ENCODE measurements at regions not wholly inside any gene's neighbourhood (a gene's known extent, or its start where the extent isn't known, plus 50 kb on each side); places are given as distances from the start of the nearest gene placed in this dataset.

GRCh38 chr2:11012131-11012693, 100.5 kb downstream of the KCNF1 start:
- in situ Hi-C loops (cut with HindIII; ENCODE audit: low sequenced_read_pairs), result no loop called here

DNA sequence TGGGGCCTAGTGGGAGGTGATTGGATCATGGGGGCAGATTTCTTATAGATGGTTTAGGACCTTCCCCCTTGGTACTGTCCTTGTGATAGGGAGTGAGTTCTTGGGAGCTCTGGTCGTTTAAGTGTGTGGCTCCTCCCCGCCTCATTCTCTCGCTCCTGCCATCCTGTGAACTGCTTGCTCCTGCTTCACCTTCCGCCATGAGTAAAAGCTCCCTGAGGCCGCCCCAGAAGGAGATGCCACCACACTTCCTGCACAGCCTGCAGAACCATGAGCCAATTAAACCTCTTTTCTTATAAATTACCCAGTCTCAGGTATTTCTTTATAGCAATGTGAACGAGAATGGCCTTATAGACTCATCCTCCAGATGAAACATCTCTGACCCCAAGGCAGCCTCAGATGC, 101.5 kb downstream of the KCNF1 start:
- in situ Hi-C loops (cut with HindIII; ENCODE audit: low sequenced_read_pairs), result no loop called here

- in situ Hi-C loops (cut with HindIII; ENCODE audit: low sequenced_read_pairs), result no loop called here
These were observed 102.3 kb downstream of the KCNF1 start for GRCh38 chr2:11014026-11014425.

DNA sequence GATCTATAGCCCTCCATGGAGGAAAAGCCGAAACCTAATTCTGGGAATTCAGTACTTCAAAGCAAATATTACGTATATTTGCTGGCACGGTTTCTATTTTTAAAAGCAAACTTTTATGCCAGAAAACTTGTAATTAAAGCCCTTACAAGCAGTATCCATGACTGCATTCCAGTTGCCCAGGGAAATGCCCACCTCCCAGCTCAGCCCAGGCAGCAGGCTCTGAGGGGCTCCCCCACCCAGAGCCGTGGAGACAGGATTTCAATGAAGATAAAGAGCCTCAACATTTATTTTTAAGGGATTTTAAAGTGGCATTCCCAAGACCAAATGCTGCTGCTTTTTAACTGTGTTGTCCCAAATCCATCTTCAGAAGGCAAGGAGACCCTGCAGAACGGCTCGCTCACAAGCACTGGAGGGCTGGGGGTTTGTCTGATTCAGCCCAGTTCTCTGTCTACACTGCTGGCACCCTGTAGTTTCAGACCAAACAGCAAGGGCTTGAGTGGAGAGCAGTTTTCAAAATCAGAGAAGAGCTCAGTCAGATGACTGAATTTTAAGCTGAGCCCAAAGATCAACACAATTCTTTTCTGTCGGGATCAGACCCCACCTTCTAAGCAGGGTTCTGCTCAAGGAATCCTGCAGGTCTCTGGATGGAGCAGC, 105.1 kb downstream of the KCNF1 start:
- in situ Hi-C loops (cut with HindIII; ENCODE audit: low sequenced_read_pairs), result no loop called here

- in situ Hi-C loops (cut with HindIII; ENCODE audit: low sequenced_read_pairs), result no loop called here
These were observed 106.2 kb downstream of the KCNF1 start for GRCh38 chr2:11017921-11018320.

DNA sequence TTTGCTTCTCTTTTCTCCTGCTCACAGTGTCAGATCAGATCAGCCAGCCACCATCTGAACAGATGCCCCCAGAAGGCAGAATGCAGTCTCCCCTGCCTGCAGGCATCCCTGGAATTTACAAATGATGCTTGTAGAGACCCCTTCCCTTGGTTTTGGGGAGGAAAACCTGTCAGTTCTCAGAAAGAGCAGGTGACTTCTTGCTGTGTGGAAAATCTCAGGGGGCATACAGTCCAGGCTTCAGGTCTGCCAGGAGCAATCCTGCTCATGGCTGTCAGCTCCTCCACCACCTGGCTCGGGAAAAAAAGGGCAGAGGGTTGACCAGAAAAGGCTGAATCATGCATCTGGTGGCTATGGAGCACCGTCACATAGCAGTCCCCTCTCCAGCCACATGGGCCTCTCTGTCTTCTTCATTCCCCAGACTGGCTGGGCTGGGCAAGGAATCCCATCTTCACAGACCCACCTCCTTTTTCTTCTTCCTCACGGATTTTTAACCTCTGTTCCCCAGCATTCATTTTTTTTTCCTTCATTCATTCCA, 107.0 kb downstream of the KCNF1 start:
- in situ Hi-C loops (cut with HindIII; ENCODE audit: low sequenced_read_pairs), result no loop called here

- in situ Hi-C loops (cut with HindIII; ENCODE audit: low sequenced_read_pairs), result no loop called here
These were observed 107.9 kb downstream of the KCNF1 start for GRCh38 chr2:11019614-11020013.

DNA sequence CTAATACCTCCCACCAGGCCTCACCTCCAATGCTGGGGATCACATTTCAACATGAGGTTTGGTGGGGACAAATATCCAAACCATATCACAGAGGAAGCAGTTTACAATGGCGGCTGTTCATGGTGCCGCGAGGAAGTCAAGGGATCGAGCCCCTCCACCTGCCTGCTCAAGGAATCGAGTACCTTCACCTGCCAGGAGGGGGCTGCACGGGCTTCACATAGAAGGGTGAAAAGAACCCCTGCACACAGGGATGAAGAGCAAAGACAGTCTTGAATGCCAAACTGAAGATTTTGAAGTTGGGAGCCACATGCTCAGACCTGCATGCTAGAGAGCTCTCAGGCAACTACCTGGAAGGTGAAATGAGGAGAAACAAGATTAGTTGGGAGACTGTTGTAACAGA, 110.3 kb downstream of the KCNF1 start:
- in situ Hi-C loops (cut with HindIII; ENCODE audit: low sequenced_read_pairs), result no loop called here

DNA sequence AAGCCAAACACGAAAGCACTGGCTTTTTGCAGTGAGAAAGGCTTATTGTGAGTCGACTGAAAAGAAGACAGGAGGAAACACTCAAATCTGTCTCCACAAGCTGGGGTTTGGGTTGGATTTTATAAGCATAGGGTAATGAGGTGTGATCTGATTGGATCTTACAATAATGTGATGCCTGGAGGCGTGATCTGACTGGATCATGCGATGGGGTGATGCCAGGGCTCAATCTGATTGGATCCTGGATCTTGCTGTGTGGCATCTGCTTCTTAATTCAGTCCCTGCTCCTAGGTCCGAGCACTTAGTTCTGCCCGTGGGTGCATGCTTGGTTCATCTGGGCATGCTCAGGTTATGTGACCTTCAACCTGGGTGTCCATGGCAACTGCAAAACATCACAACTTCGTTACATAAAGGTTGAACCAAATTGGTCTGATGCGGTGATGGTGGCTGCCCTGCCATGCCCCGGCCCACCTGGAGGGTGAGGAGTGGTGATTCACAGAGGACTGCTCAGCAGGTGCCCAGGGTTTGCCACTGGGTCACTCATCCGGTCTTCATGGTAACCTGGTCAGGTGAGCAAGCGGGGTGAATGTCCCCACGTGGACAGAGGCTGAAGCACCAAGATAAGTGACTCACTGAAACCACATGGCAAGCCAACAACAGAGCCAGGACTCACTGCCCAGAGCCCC, 111.0 kb downstream of the KCNF1 start:
- in situ Hi-C loops (cut with HindIII; ENCODE audit: low sequenced_read_pairs), result no loop called here

- in situ Hi-C loops (cut with HindIII; ENCODE audit: low sequenced_read_pairs), result no loop called here
These were observed 111.9 kb downstream of the KCNF1 start for GRCh38 chr2:11023326-11024258.

DNA sequence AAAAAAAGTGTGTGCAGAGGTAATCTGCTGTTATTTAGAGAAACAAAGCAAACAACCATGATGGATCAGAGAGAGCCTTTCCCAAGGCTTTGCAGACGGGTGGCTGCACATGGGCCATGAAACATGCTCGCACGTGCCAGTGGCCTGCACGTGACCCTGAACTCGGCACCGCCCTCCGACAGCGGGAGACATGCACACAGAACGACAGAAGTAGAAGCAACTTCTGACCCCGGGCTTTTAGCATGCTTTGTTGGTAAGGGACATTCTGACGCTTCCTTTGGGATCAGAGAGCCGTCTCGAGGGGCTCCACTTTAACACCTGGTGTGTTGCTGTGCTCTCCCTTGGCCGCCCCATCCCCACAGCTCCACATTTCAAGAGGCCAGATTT, 112.5 kb downstream of the KCNF1 start:
- in situ Hi-C loops (cut with HindIII; ENCODE audit: low sequenced_read_pairs), result no loop called here

DNA sequence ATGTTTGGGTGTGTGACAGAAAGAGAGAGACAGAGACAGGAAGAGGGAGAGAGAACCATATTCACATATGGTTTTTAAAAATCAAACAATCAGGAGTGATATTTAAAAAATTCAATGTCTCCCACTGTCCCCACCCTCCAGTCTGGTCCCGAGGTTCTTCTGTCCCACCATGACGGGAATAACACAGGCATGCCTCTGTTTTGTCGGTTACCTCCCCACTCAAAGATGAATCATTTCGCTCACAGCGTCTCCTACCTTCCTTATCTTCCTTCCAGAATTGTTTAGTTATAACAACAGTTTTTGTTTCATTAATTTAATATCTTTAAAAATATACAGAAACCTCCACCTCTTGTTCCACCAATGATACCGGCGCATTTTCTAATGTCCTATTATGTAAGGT, 113.0 kb downstream of the KCNF1 start:
- in situ Hi-C loops (cut with HindIII; ENCODE audit: low sequenced_read_pairs), result no loop called here

DNA sequence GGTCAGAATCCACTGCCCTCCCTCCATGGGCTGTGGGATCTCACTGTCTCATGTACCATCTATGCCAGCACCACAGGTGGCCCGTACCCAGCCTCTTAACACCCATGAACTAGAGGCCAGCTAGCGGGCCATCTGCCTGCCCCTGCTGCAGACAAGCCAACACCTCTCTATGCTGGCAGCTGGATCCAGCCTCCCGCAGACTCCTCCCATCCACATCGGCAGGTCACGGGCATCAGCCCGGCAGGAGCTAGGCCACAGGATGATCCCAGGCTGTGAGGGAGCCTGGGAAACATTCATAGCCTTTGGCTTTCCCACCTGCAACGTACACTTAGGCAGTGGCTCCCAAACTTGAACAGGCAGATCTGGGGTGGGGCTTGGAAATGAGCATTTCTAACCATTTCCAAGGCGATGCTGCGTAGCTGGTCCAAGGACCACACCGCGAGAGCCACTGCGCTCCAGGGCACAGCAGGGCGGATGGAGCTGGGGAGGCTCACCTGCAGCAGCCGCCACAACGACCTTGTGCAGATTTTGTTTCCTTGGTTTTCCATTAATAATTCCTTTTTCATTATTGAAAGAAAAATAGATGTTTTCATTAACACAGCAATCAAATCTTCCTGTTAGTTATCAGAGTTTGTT, 114.7 kb downstream of the KCNF1 start:
- in situ Hi-C loops (cut with HindIII; ENCODE audit: low sequenced_read_pairs), result no loop called here

DNA sequence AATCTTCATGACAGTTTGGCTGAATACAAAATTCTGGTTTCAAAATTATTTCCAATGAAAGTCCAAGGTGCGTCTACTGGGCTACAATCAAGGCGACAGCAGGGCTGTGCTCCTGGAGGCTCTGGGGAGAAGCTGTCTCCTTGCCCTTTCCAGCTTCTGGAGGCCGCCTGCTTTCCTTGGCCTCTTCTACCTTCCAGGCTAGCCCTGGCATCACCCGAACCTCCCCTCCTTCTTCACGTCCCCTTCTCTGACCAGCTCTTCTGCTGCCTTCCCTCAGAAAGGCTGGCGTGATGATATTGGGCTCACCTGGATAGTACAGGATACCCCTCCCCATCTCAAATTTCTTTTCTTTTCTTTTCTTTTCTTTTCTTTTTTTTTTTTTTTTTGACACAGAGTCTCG, 115.5 kb downstream of the KCNF1 start:
- in situ Hi-C loops (cut with HindIII; ENCODE audit: low sequenced_read_pairs), result no loop called here

GRCh38 chr2:11028407-11028916, 116.7 kb downstream of the KCNF1 start:
- in situ Hi-C loops (cut with HindIII; ENCODE audit: low sequenced_read_pairs), result no loop called here

- in situ Hi-C loops (cut with HindIII; ENCODE audit: low sequenced_read_pairs), result no loop called here
These were observed 117.4 kb downstream of the KCNF1 start for GRCh38 chr2:11029136-11029535.

DNA sequence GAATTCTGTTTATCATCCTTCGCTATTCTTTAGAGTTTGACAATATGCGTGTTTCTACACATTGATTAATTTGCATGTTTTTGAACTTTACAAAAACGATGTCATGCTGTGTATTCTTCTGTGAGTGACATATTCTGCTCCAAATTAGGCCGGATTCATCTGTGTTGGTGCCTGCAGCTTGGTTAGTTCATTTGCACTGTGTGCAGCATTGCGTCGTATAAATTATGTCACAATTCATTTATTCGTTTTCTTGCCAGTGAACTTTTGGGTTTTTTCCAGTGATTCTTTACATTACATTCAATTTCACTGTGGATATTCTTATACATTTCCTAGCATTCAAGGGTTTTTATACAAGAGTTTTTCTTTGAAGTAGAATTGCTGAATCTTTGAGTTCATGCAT, 118.3 kb downstream of the KCNF1 start:
- in situ Hi-C loops (cut with HindIII; ENCODE audit: low sequenced_read_pairs), result no loop called here

DNA sequence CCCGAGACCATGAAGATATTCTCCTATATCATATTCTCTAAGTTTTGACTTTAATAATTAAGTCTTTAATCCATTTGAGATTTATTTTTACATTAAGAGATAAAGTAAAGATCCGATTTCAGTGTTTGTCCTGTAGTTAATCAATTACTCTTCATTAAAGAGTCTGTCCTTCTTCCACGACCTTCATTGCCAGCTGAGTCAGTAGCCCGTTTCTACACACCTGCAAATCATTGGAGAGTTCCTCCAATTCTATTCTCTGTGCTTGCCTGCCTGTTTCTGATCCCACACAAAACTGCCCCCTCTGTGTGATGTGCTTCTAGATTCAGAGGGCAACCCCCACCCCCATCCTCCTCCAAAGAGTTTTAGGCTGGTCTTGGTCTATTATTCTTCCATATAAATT, 119.2 kb downstream of the KCNF1 start:
- in situ Hi-C loops (cut with HindIII; ENCODE audit: low sequenced_read_pairs), result no loop called here

GRCh38 chr2:11031876-11032275, 120.1 kb downstream of the KCNF1 start:
- in situ Hi-C loops (cut with HindIII; ENCODE audit: low sequenced_read_pairs), result no loop called here

DNA sequence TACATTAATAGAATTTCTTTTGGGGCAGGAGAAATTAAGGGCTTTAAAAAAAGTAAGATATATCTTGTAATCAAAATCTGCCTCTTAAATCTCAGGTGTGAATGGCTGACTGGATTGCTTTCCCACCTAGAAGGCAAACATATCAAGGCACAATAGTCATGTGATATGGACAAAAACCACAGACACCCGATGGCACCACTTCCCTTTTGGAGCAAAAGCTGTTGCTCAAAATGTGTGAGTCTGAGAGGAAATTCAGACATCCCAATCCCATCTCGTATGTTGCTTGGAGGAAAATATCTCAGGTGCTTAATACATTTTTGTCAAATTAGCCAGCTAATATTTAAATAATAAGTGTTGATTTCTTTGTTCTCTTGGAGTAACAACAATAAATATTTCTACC, 120.7 kb downstream of the KCNF1 start:
- in situ Hi-C loops (cut with HindIII; ENCODE audit: low sequenced_read_pairs), result no loop called here

- in situ Hi-C loops (cut with HindIII; ENCODE audit: low sequenced_read_pairs), result no loop called here
These were observed 121.4 kb downstream of the KCNF1 start for GRCh38 chr2:11033114-11033513.

Data from DLD1 (cell line).